HG02588 (cell line): ENCODE measurements at regions not wholly inside any gene's neighbourhood (a gene's known extent, or its start where the extent isn't known, plus 50 kb on each side); places are given as distances from the start of the nearest gene placed in this dataset.
"Not testable (repeated sequence)": the region's sequence is repeated elsewhere in the genome, so short reads cannot be mapped to it uniquely, and the experiment has no call there.

Source experiments
- ATAC-seq: cut with Tn5 transposase; IDR thresholded peaks from one replicate; pipeline ENCODE4 v1.9.1; 2021; ENCODE audit warnings: mild to moderate bottlenecking, moderate library complexity; ENCODE audit not compliant: unreplicated experiment

GRCh38 chr1:98575955-98576354 lies 85.6 kb upstream of the SNX7 start:
- ATAC-seq: no peak

DNA sequence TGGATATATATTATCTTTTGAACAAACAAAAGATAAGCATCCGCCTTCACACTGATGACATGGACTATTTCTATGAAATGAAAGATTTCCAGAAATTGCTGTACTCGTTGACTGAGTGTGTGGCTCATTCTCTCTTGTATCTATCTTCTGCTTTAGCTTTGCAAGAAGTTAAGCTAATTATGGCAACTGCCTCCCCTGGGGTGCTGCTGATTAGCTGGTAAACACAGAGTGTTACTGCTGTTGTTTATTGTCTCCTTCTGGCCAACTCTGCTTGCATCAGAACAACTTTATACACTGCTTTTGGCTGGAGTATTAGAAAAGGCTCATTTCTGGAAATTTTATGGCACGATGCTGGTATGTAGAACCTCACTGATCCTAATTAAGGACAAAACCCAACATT lies 95.6 kb upstream of the SNX7 start:
- no peak for ATAC-seq

DNA sequence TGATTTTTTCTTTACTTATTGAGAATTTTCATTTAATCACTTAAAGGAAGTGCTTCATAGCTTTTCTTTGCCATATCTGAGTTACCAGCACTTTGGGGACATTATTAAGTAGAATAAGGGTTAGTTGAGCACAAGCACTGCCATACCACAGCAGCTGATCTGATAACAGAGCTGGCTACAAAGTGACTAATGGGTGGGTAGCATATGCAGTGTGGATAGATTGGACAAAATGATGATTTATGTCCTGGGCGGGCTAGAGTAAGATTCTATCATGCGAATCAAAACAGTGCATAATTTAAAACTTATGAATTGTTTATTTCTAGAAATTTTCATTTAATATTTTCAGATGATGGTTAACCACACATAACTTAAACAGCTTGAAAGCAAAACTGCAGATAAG lies 102.2 kb upstream of the SNX7 start:
- ATAC-seq: no peak

DNA sequence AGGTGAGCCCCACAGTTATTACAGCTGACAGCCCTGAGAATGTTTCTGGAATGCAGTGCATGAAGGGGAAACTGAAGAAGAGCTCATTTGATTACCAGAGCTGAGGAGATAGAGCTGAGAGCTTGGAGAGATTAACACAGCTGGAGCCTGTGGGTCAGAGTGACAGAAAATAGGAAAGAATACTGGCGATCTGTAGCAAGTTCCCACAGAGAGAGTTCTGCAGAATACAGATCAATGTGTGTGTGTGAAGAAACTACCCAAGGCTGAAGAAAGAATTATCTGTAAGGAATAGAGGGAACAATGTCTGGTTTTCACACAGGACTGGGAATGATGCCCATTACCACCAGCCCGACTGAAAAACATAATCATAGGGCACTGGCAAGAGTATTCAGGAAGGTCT lies 103.6 kb upstream of the SNX7 start:
- ATAC-seq: no peak

GRCh38 chr1:98556521-98557158 lies 104.9 kb upstream of the SNX7 start:
- ATAC-seq: no peak

DNA sequence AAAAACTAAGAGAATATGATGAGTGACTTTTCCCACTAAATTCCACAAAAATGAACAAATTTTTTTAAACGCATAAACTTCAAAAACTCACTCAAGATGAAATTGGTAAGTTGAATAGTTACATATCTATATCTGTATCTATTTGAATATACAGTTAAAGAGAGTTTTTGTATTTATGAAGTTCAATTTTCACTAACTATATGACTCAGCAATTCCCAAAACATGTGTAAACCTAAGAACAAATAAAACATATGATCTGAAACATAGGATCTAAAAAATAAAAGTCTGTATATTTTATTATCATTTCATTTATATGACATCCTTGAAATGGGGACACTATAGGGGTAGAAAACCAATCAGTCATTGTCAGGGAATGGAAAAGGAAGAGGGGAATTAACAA lies 105.7 kb upstream of the SNX7 start:
- ATAC-seq: no peak

- not testable (repeated sequence) for ATAC-seq
These were observed 108.9 kb upstream of the SNX7 start for GRCh38 chr1:98552576-98553074.

DNA sequence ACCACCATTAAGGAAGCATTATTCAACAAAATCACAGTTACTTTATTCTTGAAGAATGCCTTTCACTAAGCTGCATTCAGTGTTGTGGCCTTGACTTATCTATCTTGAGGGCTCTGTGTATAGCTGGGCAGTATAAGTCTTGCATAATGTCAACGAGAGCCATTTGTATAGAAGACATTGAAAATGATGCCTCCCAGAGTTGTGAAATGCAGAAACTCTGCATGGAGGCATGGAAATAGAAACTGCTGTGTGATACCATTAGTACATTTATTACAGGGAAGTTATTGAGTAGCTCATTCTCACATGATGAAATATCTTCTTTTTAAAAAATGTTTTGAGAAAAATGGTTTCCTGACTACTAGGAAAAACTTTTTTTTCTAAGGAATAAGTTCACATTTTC lies 111.4 kb upstream of the SNX7 start:
- ATAC-seq: no peak

- no peak for ATAC-seq
These were observed 115.2 kb upstream of the SNX7 start for GRCh38 chr1:98546319-98546718.

GRCh38 chr1:98538106-98538505 lies 123.4 kb upstream of the SNX7 start:
- no peak for ATAC-seq

DNA sequence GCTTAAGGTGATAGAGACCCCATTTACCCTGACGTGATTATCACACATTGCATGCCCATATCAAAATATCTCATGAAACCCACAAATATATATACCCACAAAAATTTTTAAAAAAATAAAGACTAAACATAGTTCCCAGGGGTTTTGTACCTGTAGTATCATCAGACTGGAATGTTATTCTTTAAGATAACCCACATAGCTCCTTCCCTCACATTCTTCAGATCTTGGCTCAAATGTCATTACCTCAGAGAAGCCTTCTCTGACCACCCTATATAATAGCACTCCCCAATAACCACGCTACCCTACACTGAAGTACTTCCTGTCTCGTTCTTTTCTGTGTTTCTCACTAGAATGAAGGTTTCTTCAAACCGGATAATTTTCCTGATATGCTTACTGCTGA lies 138.3 kb upstream of the SNX7 start:
- ATAC-seq: no peak

DNA sequence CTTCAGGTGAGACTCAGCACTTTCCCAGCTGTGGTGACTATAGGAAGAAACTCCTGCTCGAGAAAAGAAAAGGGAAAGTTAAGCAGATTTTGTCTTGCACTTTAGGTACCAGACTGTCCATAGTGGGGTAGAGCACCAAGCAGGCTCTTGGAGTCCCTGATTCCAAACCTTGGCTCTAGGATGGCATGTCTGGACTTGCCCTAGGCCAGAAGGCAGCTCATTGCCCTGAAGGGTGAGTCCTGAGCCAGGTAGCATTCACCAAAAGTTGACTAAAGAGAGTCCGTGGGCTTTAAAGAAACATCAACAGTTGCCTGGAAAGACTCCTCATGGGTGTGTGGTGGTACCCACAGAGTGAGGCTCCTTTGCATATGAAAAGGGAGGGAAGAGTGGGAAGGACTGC lies 145.2 kb upstream of the SNX7 start:
- no peak for ATAC-seq

DNA sequence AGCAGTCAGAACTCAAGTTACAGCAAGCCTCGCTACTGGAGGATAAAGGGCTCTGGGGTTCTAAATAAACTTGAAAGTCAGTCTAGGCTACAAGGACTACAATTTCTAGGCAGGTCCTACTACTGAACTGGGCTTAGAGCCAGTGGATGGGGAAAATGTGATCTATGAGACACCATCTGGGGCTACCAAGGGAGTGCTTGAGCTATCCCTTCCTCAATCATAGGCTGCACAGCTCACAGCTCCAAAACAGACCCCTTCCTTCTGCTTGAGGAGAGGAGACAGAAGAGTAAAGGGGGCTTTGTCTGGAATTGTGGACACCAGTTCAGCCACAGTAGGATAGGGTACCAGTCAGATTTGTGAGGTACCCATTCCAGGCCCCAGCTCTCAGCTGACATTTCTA lies 145.8 kb upstream of the SNX7 start:
- no peak for ATAC-seq

GRCh38 chr1:98512216-98512615 lies 149.3 kb upstream of the SNX7 start:
- ATAC-seq: not testable (repeated sequence)

GRCh38 chr1:98503771-98504170 lies 157.8 kb upstream of the SNX7 start:
- ATAC-seq: no peak

- ATAC-seq: no peak
These were observed 158.6 kb upstream of the SNX7 start for GRCh38 chr1:98502937-98503336.

DNA sequence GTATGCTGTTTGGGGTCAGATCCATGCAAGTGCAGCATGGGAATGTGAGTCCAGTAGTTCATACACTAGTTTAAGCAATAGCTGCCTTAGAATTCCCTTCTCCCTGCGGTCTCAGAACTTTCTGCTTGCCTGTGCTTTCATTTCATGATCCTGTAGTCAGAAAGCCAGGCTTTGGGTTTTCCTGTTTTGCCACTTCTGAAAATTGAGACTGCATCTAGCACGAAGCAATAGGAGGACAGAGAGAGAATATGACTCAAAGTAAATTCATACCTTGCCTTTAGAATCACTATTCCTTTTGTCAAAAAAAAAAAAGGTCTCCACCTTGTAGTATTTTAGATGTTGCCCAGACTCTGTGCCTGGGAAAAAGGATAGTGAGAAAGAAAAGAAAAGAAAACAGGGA lies 161.2 kb upstream of the SNX7 start:
- ATAC-seq: no peak

DNA sequence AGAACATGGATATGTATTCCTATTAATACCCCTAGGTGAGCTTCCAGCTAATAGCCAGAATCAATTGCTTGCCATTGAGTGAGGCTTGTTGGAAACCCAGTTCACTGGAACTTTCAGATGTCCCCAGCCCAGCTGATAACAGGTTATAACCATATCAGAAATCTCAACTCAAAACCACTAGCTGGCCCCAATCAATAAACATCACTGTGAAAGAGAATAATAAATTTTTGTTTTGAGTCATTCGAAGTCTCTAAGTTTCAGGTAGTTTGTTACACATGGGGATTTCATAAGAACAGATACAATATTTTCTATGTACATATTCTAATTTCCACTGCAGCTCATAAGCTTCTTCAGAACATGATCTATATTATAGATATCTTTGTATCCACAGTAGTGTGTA lies 162.9 kb upstream of the SNX7 start:
- ATAC-seq: no peak

DNA sequence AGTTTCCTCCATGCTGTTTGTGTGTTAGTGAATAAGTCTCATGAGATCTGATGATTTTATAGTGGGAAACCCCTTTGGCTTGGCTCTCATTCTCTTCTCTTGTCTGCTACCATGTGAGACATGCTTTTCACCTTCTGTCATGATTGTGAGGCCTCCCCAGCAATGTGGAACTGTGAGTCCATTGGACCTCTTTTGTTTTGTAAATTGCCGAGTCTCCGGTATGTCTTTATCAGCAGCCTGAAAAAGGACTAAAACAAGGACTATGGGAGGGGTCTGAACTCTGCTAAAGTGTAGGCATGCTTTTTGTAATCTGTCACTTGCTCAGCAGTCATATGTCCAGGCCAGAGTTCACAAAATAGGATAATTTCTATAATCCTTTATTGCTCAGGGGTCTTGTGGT lies 164.0 kb upstream of the SNX7 start:
- no peak for ATAC-seq

- ATAC-seq: no peak
These were observed 165.1 kb upstream of the SNX7 start for GRCh38 chr1:98496256-98496995.

GRCh38 chr1:98493469-98493868 lies 168.1 kb upstream of the SNX7 start:
- ATAC-seq: no peak

GRCh38 chr1:98490099-98490498 lies 171.4 kb upstream of the SNX7 start:
- no peak for ATAC-seq

DNA sequence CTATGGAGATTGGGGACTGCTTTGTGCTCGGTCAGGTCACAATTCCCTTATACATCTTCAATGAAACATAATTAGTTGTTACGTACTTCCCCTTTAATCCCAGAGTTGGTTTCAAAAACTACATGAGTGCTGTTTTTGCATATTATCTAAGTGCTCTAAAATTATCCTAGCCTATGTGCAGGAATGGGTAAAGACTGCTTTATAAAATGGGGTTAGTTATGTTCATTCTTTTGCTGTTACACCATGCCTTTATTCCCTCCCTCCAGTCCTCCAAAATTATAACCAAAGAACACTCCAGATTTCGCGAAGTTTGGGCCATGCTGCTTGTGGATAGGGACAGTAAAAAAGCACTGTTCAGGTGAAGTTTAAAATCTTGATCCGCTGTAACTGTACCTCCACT lies 173.9 kb upstream of the SNX7 start:
- ATAC-seq: no peak
